NB4 (cell line): ENCODE measurements at regions not wholly inside any gene's neighbourhood (a gene's known extent, or its start where the extent isn't known, plus 50 kb on each side); places are given as distances from the start of the nearest gene placed in this dataset.
A peak's percentile ranks its signal among the peaks of the same experiment; 100 is the strongest.

ENCODE experiments used
- DNase-seq: peaks from one replicate; pipeline ENCODE4 v3.0.0; 2010; ENCODE audit warnings: low read depth
- H3K4me3 ChIP-seq: one replicate; pipeline ENCODE4 v1.5.1; 2011; ENCODE audit warnings: mild to moderate bottlenecking, low read depth, low read length, moderate library complexity
- CTCF ChIP-seq: IDR thresholded peaks from one replicate; pipeline ENCODE4 v1.5.1; 2012; ENCODE audit warnings: low read depth, low read length
- MAX ChIP-seq: IDR thresholded peaks from 2 replicates; pipeline ENCODE4 v1.6.1; 2011; ENCODE audit warnings: low read depth, low read length
- MYC ChIP-seq: IDR thresholded peaks from 2 replicates; pipeline ENCODE4 v1.6.1; 2011; ENCODE audit warnings: low read depth, low read length
- POLR2A ChIP-seq: IDR thresholded peaks from 2 replicates; pipeline ENCODE4 v1.6.1; 2011; ENCODE audit warnings: mild to moderate bottlenecking; ENCODE audit not compliant: insufficient read length; ENCODE audit errors: extremely low read depth

DNA sequence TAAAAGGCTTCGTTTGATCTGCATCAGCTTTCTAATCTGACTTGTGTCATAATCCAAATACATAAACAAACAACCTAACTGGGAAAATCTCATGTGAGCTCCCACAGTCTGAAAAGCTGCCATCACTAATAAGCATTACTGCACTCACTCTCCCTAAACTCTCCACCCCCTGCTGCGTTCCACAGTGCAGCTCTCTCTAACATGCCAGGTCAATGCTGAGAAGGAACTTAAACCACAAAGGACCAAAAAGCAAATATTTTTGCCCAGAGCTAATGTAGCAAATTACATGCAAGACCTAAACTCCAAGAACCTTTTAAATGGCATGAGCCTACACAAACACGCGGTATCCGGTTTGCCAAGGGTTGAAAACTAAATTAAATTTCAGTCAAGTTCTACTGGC lies 542.3 kb upstream of the JARID2 start:
- no peak overlapping the region for H3K4me3 ChIP-seq
- TF ChIP-seq CTCF (no peak), POLR2A (no peak), MAX (no peak), MYC (no peak)
- DNase-seq = peak; percentile 36

GRCh38 chr6:14704383-14705271 lies 541.2 kb upstream of the JARID2 start:
- TF ChIP-seq CTCF (no peak), POLR2A (no peak), MYC (no peak), MAX (no peak)
- DNase-seq = peak; percentile 39
- H3K4me3 ChIP-seq = no peak overlapping the region

- DNase-seq = no peak
- H3K4me3 ChIP-seq = no peak overlapping the region
- TF ChIP-seq MAX = no peak
- TF ChIP-seq POLR2A = no peak
- TF ChIP-seq CTCF = no peak
- no peak for TF ChIP-seq MYC
Observed at GRCh38 chr6:14705841-14706377, 540.0 kb upstream of the JARID2 start.

DNA sequence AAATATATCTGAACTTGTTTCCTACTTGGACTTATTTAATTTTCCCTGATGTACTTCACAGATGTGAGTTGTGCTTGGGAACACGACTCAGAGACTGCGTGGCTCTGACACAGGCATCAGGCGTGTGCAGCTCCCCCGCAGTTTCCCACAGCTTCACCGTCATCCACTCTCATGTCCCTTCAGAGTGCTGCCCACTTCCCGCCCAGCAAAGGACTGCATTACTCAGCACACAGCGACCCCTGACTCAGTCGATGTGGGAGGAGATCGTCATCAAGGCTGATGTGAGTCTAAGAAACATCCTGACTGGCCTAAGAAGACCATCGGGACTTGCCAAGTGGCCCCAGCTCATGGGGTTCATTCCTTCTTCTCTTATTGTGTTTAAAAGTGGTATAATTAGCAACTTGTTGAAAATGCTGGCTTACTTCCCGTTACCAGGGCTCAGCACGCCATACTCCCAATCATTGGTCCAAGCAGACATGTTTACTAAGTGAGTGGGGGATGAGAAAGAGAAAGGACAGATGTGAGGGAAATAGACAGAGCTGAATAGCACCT lies 539.4 kb upstream of the JARID2 start:
- peak; percentile 84 for DNase-seq
- no peak overlapping the region for H3K4me3 ChIP-seq
- TF ChIP-seq MAX = no peak
- TF ChIP-seq POLR2A = no peak
- TF ChIP-seq MYC = no peak
- no peak for TF ChIP-seq CTCF

GRCh38 chr6:14707276-14707675 lies 538.6 kb upstream of the JARID2 start:
- no peak overlapping the region for H3K4me3 ChIP-seq
- TF ChIP-seq CTCF (no peak), POLR2A (no peak), MAX (no peak), MYC (no peak)
- no peak for DNase-seq
